Smooth muscle cell (in vitro differentiated cells): ENCODE measurements at regions not wholly inside any gene's neighbourhood (a gene's known extent, or its start where the extent isn't known, plus 50 kb on each side); places are given as distances from the start of the nearest gene placed in this dataset.

ENCODE experiments used
- DNase-seq: peaks from one replicate; lab custom pipeline; 2025; ENCODE audit not compliant: unreplicated experiment; lab: John Stamatoyannopoulos, UW
- H2AFZ ChIP-seq: fragments of 200-600 bp; sonication (generic); 2 replicates; pipeline ENCODE4 v1.6.0; 2016; ENCODE audit warnings: antibody characterized with exemption, low read depth, mild to moderate bottlenecking
- H3F3A ChIP-seq: fragments of 200-600 bp; sonication (generic); 2 replicates; pipeline ENCODE4 v1.6.0; 2017; ENCODE audit warnings: antibody characterized with exemption, low read depth
- H3K27ac ChIP-seq: fragments of 200-600 bp; sonication (generic); 2 replicates; pipeline ENCODE4 v1.5.1; 2016; ENCODE audit warnings: low read depth, mild to moderate bottlenecking
- H3K27me3 ChIP-seq: fragments of 200-600 bp; sonication (generic); 2 replicates; pipeline ENCODE4 v1.6.1; 2016; ENCODE audit warnings: low read depth, mild to moderate bottlenecking
- H3K36me3 ChIP-seq: fragments of 200-600 bp; sonication (generic); 2 replicates; pipeline ENCODE4 v1.5.1; 2016; ENCODE audit warnings: low read depth
- H3K4me1 ChIP-seq: fragments of 200-600 bp; sonication (generic); 2 replicates; pipeline ENCODE4 v1.5.1; 2016; ENCODE audit warnings: low read depth
- H3K4me2 ChIP-seq: fragments of 200-600 bp; sonication (generic); 2 replicates; pipeline ENCODE4 v1.6.0; 2016; ENCODE audit warnings: mild to moderate bottlenecking
- H3K4me3 ChIP-seq: fragments of 200-600 bp; sonication (generic); 2 replicates; pipeline ENCODE4 v1.5.1; 2016; ENCODE audit warnings: mild to moderate bottlenecking
- H3K79me2 ChIP-seq: fragments of 200-600 bp; sonication (generic); 2 replicates; pipeline ENCODE4 v1.6.0; 2016; ENCODE audit warnings: low read depth, mild to moderate bottlenecking
- H3K9ac ChIP-seq: fragments of 200-600 bp; sonication (generic); 2 replicates; pipeline ENCODE4 v1.6.0; 2016; ENCODE audit warnings: low read depth
- H3K9me3 ChIP-seq: fragments of 200-600 bp; sonication (generic); replicated peaks from 2 replicates; pipeline ENCODE4 v1.5.1; 2016; ENCODE audit warnings: low read depth
- H4K20me1 ChIP-seq: fragments of 200-600 bp; sonication (generic); 2 replicates; pipeline ENCODE4 v1.6.0; 2016; ENCODE audit warnings: low read depth
- CTCF ChIP-seq: fragments of 200-600 bp; sonication (generic); IDR thresholded peaks from 2 replicates; pipeline ENCODE4 v1.5.1; 2017; ENCODE audit warnings: borderline replicate concordance, mild to moderate bottlenecking, antibody characterized with exemption; ENCODE audit not compliant: insufficient read depth, poor library complexity, severe bottlenecking
- WGBS: methylation state at CpG from one replicate; pipeline ENCODE4 v1.1.7; 2016; ENCODE audit warnings: low lambda C conversion rate; 5-methylcytosine and 5-hydroxymethylcytosine counted together

- H3K4me1 ChIP-seq: peaks cover 4% of the 10 kb centered on the region
- DNase-seq: no peak
- no peak overlapping the region for H3K27ac ChIP-seq
- no peaks in the 10 kb centered on the region for H4K20me1 ChIP-seq
- H3K27me3 ChIP-seq: no peaks in the 10 kb centered on the region
- WGBS: 50% methylated on average over 1 of the region's 1 CpG
- no peak overlapping the region for H2AFZ ChIP-seq
- H3K79me2 ChIP-seq: no peaks in the 10 kb centered on the region
- no peaks in the 10 kb centered on the region for H3K9me3 ChIP-seq
- no peaks in the 10 kb centered on the region for H3K36me3 ChIP-seq
- H3K4me2 ChIP-seq: no peak overlapping the region
- no peak overlapping the region for H3K9ac ChIP-seq
- TF ChIP-seq CTCF: no peak
- H3F3A ChIP-seq: no peaks in the 10 kb centered on the region
- H3K4me3 ChIP-seq: no peak overlapping the region
Measured at GRCh38 chr5:34543687-34544086, 112.4 kb upstream of the RAI14 start.

- Histone ChIP-seq H3K27me3 (no peaks in the 10 kb centered on the region), H3K27ac (no peak overlapping the region), H3F3A (no peaks in the 10 kb centered on the region), H3K4me3 (no peak overlapping the region), H3K9me3 (no peaks in the 10 kb centered on the region), H2AFZ (no peak overlapping the region), H4K20me1 (no peaks in the 10 kb centered on the region), H3K9ac (no peak overlapping the region), H3K36me3 (no peaks in the 10 kb centered on the region), H3K4me2 (no peak overlapping the region), H3K79me2 (no peaks in the 10 kb centered on the region), H3K4me1 (peaks cover 4% of the 10 kb centered on the region)
- DNase-seq: no peak
- no peak for TF ChIP-seq CTCF
- 78% methylated on average over 1 of the region's 1 CpG for WGBS
Measured at GRCh38 chr5:34544403-34544802, 111.7 kb upstream of the RAI14 start.

GRCh38 chr5:34545164-34545563 is 111.0 kb upstream of the RAI14 start:
- Histone ChIP-seq H3F3A (no peaks in the 10 kb centered on the region), H3K4me3 (no peak overlapping the region), H3K79me2 (no peaks in the 10 kb centered on the region), H3K4me1 (peaks cover 3% of the 10 kb centered on the region), H3K4me2 (no peak overlapping the region), H2AFZ (no peak overlapping the region), H3K9me3 (no peaks in the 10 kb centered on the region), H3K9ac (no peak overlapping the region), H3K36me3 (no peaks in the 10 kb centered on the region), H4K20me1 (no peaks in the 10 kb centered on the region), H3K27me3 (no peaks in the 10 kb centered on the region), H3K27ac (no peak overlapping the region)
- 61% methylated on average over 3 of the region's 3 CpGs for WGBS
- no peak for TF ChIP-seq CTCF
- DNase-seq: no peak

- H3K4me2 ChIP-seq: no peak overlapping the region
- H4K20me1 ChIP-seq: no peaks in the 10 kb centered on the region
- no peak for DNase-seq
- H3K79me2 ChIP-seq: no peaks in the 10 kb centered on the region
- H3K27ac ChIP-seq: no peak overlapping the region
- H3K36me3 ChIP-seq: no peaks in the 10 kb centered on the region
- 60% methylated on average over 2 of the region's 2 CpGs for WGBS
- H3K27me3 ChIP-seq: no peaks in the 10 kb centered on the region
- H2AFZ ChIP-seq: no peak overlapping the region
- H3K4me3 ChIP-seq: no peak overlapping the region
- H3K9ac ChIP-seq: no peak overlapping the region
- no peaks in the 10 kb centered on the region for H3K9me3 ChIP-seq
- TF ChIP-seq CTCF: no peak
- no peaks in the 10 kb centered on the region for H3K4me1 ChIP-seq
- H3F3A ChIP-seq: no peaks in the 10 kb centered on the region
Measured at GRCh38 chr5:34545626-34546025, 110.5 kb upstream of the RAI14 start.
